WTC11 (cell line): ENCODE measurements at regions not wholly inside any gene's neighbourhood (a gene's known extent, or its start where the extent isn't known, plus 50 kb on each side); places are given as distances from the start of the nearest gene placed in this dataset.

Experiments used
- ATAC-seq: fragments of 200-7000 bp; cut with Tn5 transposase; 2 replicates; pipeline ENCODE4 v1.10.0; 2021; ENCODE audit warnings: mild to moderate bottlenecking, moderate library complexity
- CTCF ChIA-PET: fragments of 300-600 bp; sonication (Branson Sonifier 250); formaldehyde crosslinking; loops from one replicate; lab custom pipeline; 2021; ENCODE audit warnings: antibody characterized with exemption; lab: Charles Lee
- POLR2A ChIA-PET: fragments of 350-600 bp; sonication (Branson Sonifier 250); formaldehyde crosslinking; loops from one replicate; lab custom pipeline; 2021; ENCODE audit warnings: antibody characterized with exemption; lab: Charles Lee
- DNase-seq: peaks from one replicate; pipeline ENCODE4 v3.0.0; 2021; ENCODE audit warnings: low spot score
- H3K27ac Mint-ChIP-seq: 2 replicates; pipeline ENCODE4 v1.8.0; 2021; ENCODE audit warnings: mixed read lengths
- H3K27me3 Mint-ChIP-seq: 2 replicates; pipeline ENCODE4 v1.8.0; 2021; ENCODE audit warnings: low read depth, mild to moderate bottlenecking, moderate library complexity, mixed read lengths
- H3K36me3 Mint-ChIP-seq: 2 replicates; pipeline ENCODE4 v1.8.0; 2021; ENCODE audit warnings: mixed read lengths
- H3K4me1 Mint-ChIP-seq: 2 replicates; pipeline ENCODE4 v1.8.0; 2022; ENCODE audit warnings: mixed read lengths
- H3K4me3 Mint-ChIP-seq: 2 replicates; pipeline ENCODE4 v1.8.0; 2021; ENCODE audit warnings: mild to moderate bottlenecking, moderate library complexity, mixed read lengths
- H3K9me3 Mint-ChIP-seq: 2 replicates; pipeline ENCODE4 v1.8.0; 2021; ENCODE audit warnings: mixed read lengths
- ARID4B ChIP-seq: sonication (generic); formaldehyde crosslinking; IDR thresholded peaks from 2 replicates; pipeline ENCODE4 v1.8.0; 2023; ENCODE audit warnings: missing genetic modification reagents, mild to moderate bottlenecking, borderline replicate concordance
- ATF6 ChIP-seq: sonication (generic); formaldehyde crosslinking; IDR thresholded peaks from 2 replicates; pipeline ENCODE4 v1.8.1; 2023; ENCODE audit warnings: mild to moderate bottlenecking, missing genetic modification reagents
- E2F1 ChIP-seq: sonication (generic); formaldehyde crosslinking; IDR thresholded peaks from 2 replicates; pipeline ENCODE4 v1.8.0; 2022; ENCODE audit warnings: mild to moderate bottlenecking, missing genetic modification reagents
- EMX1 ChIP-seq: fragments of 250-450 bp; sonication (Bioruptor Pico); IDR thresholded peaks from 2 replicates; pipeline ENCODE4 v1.8.0; 2021; ENCODE audit warnings: mild to moderate bottlenecking
- ERG ChIP-seq: fragments of 250-450 bp; sonication (Bioruptor Pico); IDR thresholded peaks from 2 replicates; pipeline ENCODE4 v1.8.0; 2021; ENCODE audit warnings: mild to moderate bottlenecking
- FOXP4 ChIP-seq: sonication (generic); formaldehyde crosslinking; IDR thresholded peaks from 2 replicates; pipeline ENCODE4 v1.8.0; 2022; ENCODE audit warnings: mild to moderate bottlenecking, missing genetic modification reagents
- GABPB1 ChIP-seq: sonication (generic); formaldehyde crosslinking; IDR thresholded peaks from 2 replicates; pipeline ENCODE4 v1.8.1; 2023; ENCODE audit warnings: mild to moderate bottlenecking, missing genetic modification reagents
- IRF2 ChIP-seq: sonication (generic); formaldehyde crosslinking; IDR thresholded peaks from 2 replicates; pipeline ENCODE4 v1.8.0; 2022; ENCODE audit warnings: low read depth, missing genetic modification reagents, borderline replicate concordance
- MXD4 ChIP-seq: fragments of 250-450 bp; sonication (Bioruptor Pico); IDR thresholded peaks from 2 replicates; pipeline ENCODE4 v1.8.0; 2021; ENCODE audit warnings: mild to moderate bottlenecking, moderate library complexity, borderline replicate concordance
- MYBL2 ChIP-seq: sonication (generic); formaldehyde crosslinking; IDR thresholded peaks from 2 replicates; pipeline ENCODE4 v1.8.1; 2023; ENCODE audit warnings: mild to moderate bottlenecking, moderate library complexity, missing genetic modification reagents
- NFE2L1 ChIP-seq: sonication (generic); formaldehyde crosslinking; IDR thresholded peaks from 2 replicates; pipeline ENCODE4 v1.8.1; 2023; ENCODE audit warnings: missing genetic modification reagents
- SOX15 ChIP-seq: fragments of 250-450 bp; sonication (Bioruptor Pico); IDR thresholded peaks from 2 replicates; pipeline ENCODE4 v1.9.0; 2021; ENCODE audit warnings: mild to moderate bottlenecking
- TEAD4 ChIP-seq: sonication (generic); formaldehyde crosslinking; IDR thresholded peaks from 2 replicates; pipeline ENCODE4 v1.8.0; 2022; ENCODE audit warnings: mild to moderate bottlenecking, missing genetic modification reagents
- TP53 ChIP-seq: sonication (generic); formaldehyde crosslinking; IDR thresholded peaks from 2 replicates; pipeline ENCODE4 v1.8.1; 2023; ENCODE audit warnings: mild to moderate bottlenecking, missing genetic modification reagents
- USF1 ChIP-seq: sonication (generic); formaldehyde crosslinking; IDR thresholded peaks from 2 replicates; pipeline ENCODE4 v1.8.0; 2022; ENCODE audit warnings: mild to moderate bottlenecking, missing genetic modification reagents
- ZNF219 ChIP-seq: sonication (generic); formaldehyde crosslinking; IDR thresholded peaks from 2 replicates; pipeline ENCODE4 v1.8.0; 2023; ENCODE audit warnings: missing genetic modification reagents, mild to moderate bottlenecking, borderline replicate concordance
- ZNF416 ChIP-seq: fragments of 250-450 bp; sonication (Bioruptor Pico); IDR thresholded peaks from 2 replicates; pipeline ENCODE4 v1.9.0; 2021; ENCODE audit warnings: mild to moderate bottlenecking, inconsistent platforms

- H3K27ac Mint-ChIP-seq = no peak overlapping the region
- CTCF ChIA-PET = interaction anchor here (0.6 kb wide), 1 partner anchor 337 kb away, joined by 3 read pairs; no protein-coding TSS in a partner anchor
- peaks cover 8% of the 10 kb centered on the region for H3K27me3 Mint-ChIP-seq
- no peak for DNase-seq
- H3K36me3 Mint-ChIP-seq = no peaks in the 10 kb centered on the region
- TF ChIP-seq ATF6 (CRISPR knock-in tag) (no peak), NFE2L1 (CRISPR knock-in tag) (no peak), TEAD4 (CRISPR knock-in tag) (no peak), MYBL2 (CRISPR knock-in tag) (no peak), EMX1 (CRISPR knock-in tag) (no peak), MXD4 (CRISPR knock-in tag) (no peak), ZNF416 (no peak), IRF2 (CRISPR knock-in tag) (no peak), ZNF219 (no peak), FOXP4 (no peak), ARID4B (CRISPR knock-in tag) (no peak), ERG (CRISPR knock-in tag) (no peak), USF1 (CRISPR knock-in tag) (no peak), E2F1 (CRISPR knock-in tag) (no peak), SOX15 (CRISPR knock-in tag) (no peak), GABPB1 (CRISPR knock-in tag) (no peak), TP53 (no peak)
- TF ChIP-seq, all 79 proteins: peak for 0
- peaks cover 9% of the 10 kb centered on the region for H3K9me3 Mint-ChIP-seq
- ATAC-seq = no peak
- POLR2A ChIA-PET = no interaction called here
- no peak overlapping the region for H3K4me3 Mint-ChIP-seq
- H3K4me1 Mint-ChIP-seq = peaks cover 28% of the 10 kb centered on the region
These were observed 466.4 kb downstream of the MN1 start for GRCh38 chr22:27335102-27335660.
